PC-3 (cell line): ENCODE measurements at regions not wholly inside any gene's neighbourhood (a gene's known extent, or its start where the extent isn't known, plus 50 kb on each side); places are given as distances from the start of the nearest gene placed in this dataset.

Source experiments
- ATAC-seq: fragments of 200-7000 bp; cut with Tn5 transposase; 2 replicates; pipeline ENCODE4 v1.9.1; 2020; ENCODE audit warnings: mild to moderate bottlenecking, moderate library complexity
- BruUV-seq: library from RNA; stranded (reverse); fragments of 400-500 nt; replicated peaks from 2 replicates; lab custom pipeline; 2021; lab: Mats Ljungman, UMichigan
- CTCF ChIA-PET: fragments of 300-600 bp; sonication (Branson Sonifier 250); formaldehyde crosslinking; loops from one replicate; lab custom pipeline; 2022; ENCODE audit warnings: antibody characterized with exemption; lab: Charles Lee
- POLR2A ChIA-PET: fragments of 300-600 bp; sonication (Branson Sonifier 250); formaldehyde crosslinking; loops from one replicate; lab custom pipeline; 2022; ENCODE audit warnings: antibody characterized with exemption; ENCODE audit not compliant: unreplicated experiment; lab: Charles Lee
- DNase-seq: peaks from one replicate; pipeline ENCODE4 v3.0.0-alpha.2; 2015
- H2AFZ ChIP-seq: fragments of 300-600 bp; sonication (generic); 2 replicates; pipeline ENCODE4 v1.6.0; 2016; ENCODE audit warnings: antibody characterized with exemption, low read length
- H3F3A ChIP-seq: fragments of 300-600 bp; sonication (generic); one replicate; pipeline ENCODE4 v1.6.0; 2017; ENCODE audit warnings: antibody characterized with exemption, low read length, control low read depth, mild to moderate bottlenecking; ENCODE audit not compliant: unreplicated experiment
- H3K27ac ChIP-seq: fragments of 300-600 bp; sonication (generic); 2 replicates; pipeline ENCODE4 v1.5.1; 2016; ENCODE audit warnings: mild to moderate bottlenecking, low read length
- H3K27me3 ChIP-seq: fragments of 300-600 bp; sonication (generic); 2 replicates; pipeline ENCODE4 v1.6.1; 2016; ENCODE audit warnings: low read length, mixed read lengths
- H3K36me3 ChIP-seq: fragments of 300-600 bp; sonication (generic); 2 replicates; pipeline ENCODE4 v1.6.1; 2016; ENCODE audit warnings: low read depth, mixed run types, low read length, mixed read lengths
- H3K4me1 ChIP-seq: fragments of 300-600 bp; sonication (generic); 2 replicates; pipeline ENCODE4 v1.5.1; 2016; ENCODE audit warnings: low read length; ENCODE audit not compliant: insufficient read depth
- H3K4me2 ChIP-seq: fragments of 300-600 bp; sonication (generic); 2 replicates; pipeline ENCODE4 v1.6.0; 2016; ENCODE audit warnings: low read length
- H3K4me3 ChIP-seq: fragments of 300-600 bp; sonication (generic); 2 replicates; pipeline ENCODE4 v1.5.1; 2016; ENCODE audit warnings: mild to moderate bottlenecking, low read length, mixed read lengths
- H3K79me2 ChIP-seq: fragments of 300-600 bp; sonication (generic); 2 replicates; pipeline ENCODE4 v1.6.1; 2017; ENCODE audit warnings: low read length, mixed read lengths
- H3K9ac ChIP-seq: fragments of 300-600 bp; sonication (generic); 2 replicates; pipeline ENCODE4 v1.6.0; 2016; ENCODE audit warnings: mild to moderate bottlenecking, low read length
- H3K9me2 ChIP-seq: fragments of 300-600 bp; sonication (generic); replicated peaks from 2 replicates; pipeline ENCODE4 v1.6.1; 2016; ENCODE audit warnings: mixed run types, low read length, mixed read lengths
- H3K9me3 ChIP-seq: fragments of 300-600 bp; sonication (generic); 2 replicates; pipeline ENCODE4 v1.6.1; 2016; ENCODE audit warnings: low read length, mixed read lengths
- H4K20me1 ChIP-seq: fragments of 300-600 bp; sonication (generic); 2 replicates; pipeline ENCODE4 v1.6.1; 2016; ENCODE audit warnings: low read length, mixed read lengths
- CTCF ChIP-seq: fragments of 300-600 bp; sonication (generic); conservative IDR thresholded peaks from 2 replicates; pipeline ENCODE4 v1.5.1; 2017; ENCODE audit warnings: antibody characterized with exemption, low read depth, mild to moderate bottlenecking, low read length
- EZH2 ChIP-seq: fragments of 300-600 bp; sonication (generic); IDR thresholded peaks from one replicate; pipeline ENCODE4 v1.6.1; 2017; ENCODE audit warnings: antibody characterized with exemption, mild to moderate bottlenecking, low read length; ENCODE audit not compliant: unreplicated experiment
- EZH2phosphoT487 ChIP-seq: fragments of 300-600 bp; sonication (generic); IDR thresholded peaks from 2 replicates; pipeline ENCODE4 v1.6.1; 2018; ENCODE audit warnings: mild to moderate bottlenecking, antibody characterized with exemption, low read length, borderline replicate concordance
- intact Hi-C: fragments of 100-400 bp; cut with micrococcal nuclease; formaldehyde crosslinking; loops from 2 replicates; pipeline ENCODE4 v1.9.0; 2023

GRCh38 chr2:38147333-38148121, 71.6 kb upstream of the CYP1B1 start:
- Histone ChIP-seq H3K36me3 (no peaks in the 10 kb centered on the region), H4K20me1 (no peaks in the 10 kb centered on the region), H3K79me2 (no peaks in the 10 kb centered on the region), H3K9ac (peak overlapping the region; percentile 76), H3K9me3 (no peaks in the 10 kb centered on the region), H2AFZ (peak overlapping the region; percentile 54), H3K4me1 (peaks cover 42% of the 10 kb centered on the region), H3K4me2 (peak overlapping the region; percentile 83), H3K9me2 (no peaks in the 10 kb centered on the region), H3K4me3 (peak overlapping the region; percentile 39; the same call in 1 of the 2 replicates), H3F3A (peaks cover 10% of the 10 kb centered on the region), H3K27me3 (no peaks in the 10 kb centered on the region), H3K27ac (peak overlapping the region; percentile 98)
- ChIA-PET POLR2A (no interaction called here), CTCF (no interaction called here)
- intact Hi-C loops, result no loop called here
- no TSS peak for BruUV-seq
- peak; percentile 63 for DNase-seq
- ATAC-seq, result peak; percentile 18
- no peak for TF ChIP-seq EZH2phosphoT487
- no peak for TF ChIP-seq CTCF
- no peak for TF ChIP-seq EZH2

- ChIA-PET POLR2A (no interaction called here), CTCF (no interaction called here)
- Histone ChIP-seq H3K4me2 (peak overlapping the region; percentile 83), H3K4me1 (peaks cover 42% of the 10 kb centered on the region), H3K9ac (peak overlapping the region; percentile 76), H3K36me3 (no peaks in the 10 kb centered on the region), H3K4me3 (peak overlapping the region; percentile 51), H3K9me3 (no peaks in the 10 kb centered on the region), H3K27ac (peak overlapping the region; percentile 98), H3K79me2 (no peaks in the 10 kb centered on the region), H4K20me1 (no peaks in the 10 kb centered on the region), H3K9me2 (no peaks in the 10 kb centered on the region), H2AFZ (peak overlapping the region; percentile 66), H3K27me3 (no peaks in the 10 kb centered on the region), H3F3A (peaks cover 10% of the 10 kb centered on the region)
- intact Hi-C loops, result no loop called here
- ATAC-seq, result peak; percentile 96
- peak; percentile 96 for DNase-seq
- TF ChIP-seq CTCF (no peak), EZH2phosphoT487 (no peak), EZH2 (no peak)
- no TSS peak for BruUV-seq
Observed at GRCh38 chr2:38146907-38147307, 71.0 kb upstream of the CYP1B1 start.

GRCh38 chr2:38146275-38146906, 70.4 kb upstream of the CYP1B1 start:
- no peaks in the 10 kb centered on the region for H3K36me3 ChIP-seq
- ATAC-seq (peak; percentile 45), DNase-seq (peak; percentile 75)
- H3K27me3 ChIP-seq, result no peaks in the 10 kb centered on the region
- intact Hi-C loops, result no loop called here
- no peaks in the 10 kb centered on the region for H3K9me2 ChIP-seq
- no peaks in the 10 kb centered on the region for H3K79me2 ChIP-seq
- H3K9ac ChIP-seq, result peak overlapping the region; percentile 76
- H4K20me1 ChIP-seq, result no peaks in the 10 kb centered on the region
- ChIA-PET POLR2A (interaction anchor here (0.7 kb wide), 1 partner anchor 232 kb away, joined by 4 read pairs; no protein-coding TSS in a partner anchor), CTCF (no interaction called here)
- peak overlapping the region; percentile 98 for H3K27ac ChIP-seq
- no peak for TF ChIP-seq CTCF
- no peak for TF ChIP-seq EZH2phosphoT487
- no peak for TF ChIP-seq EZH2
- H2AFZ ChIP-seq, result peak overlapping the region; percentile 66
- peak overlapping the region; percentile 51 for H3K4me3 ChIP-seq
- no peaks in the 10 kb centered on the region for H3K9me3 ChIP-seq
- H3F3A ChIP-seq, result peaks cover 10% of the 10 kb centered on the region
- peaks cover 42% of the 10 kb centered on the region for H3K4me1 ChIP-seq
- TSS peak; percentile 49 for BruUV-seq
- peak overlapping the region; percentile 83 for H3K4me2 ChIP-seq
